Fibroblast of skin of right biceps (primary cell): ENCODE measurements at regions not wholly inside any gene's neighbourhood (a gene's known extent, or its start where the extent isn't known, plus 50 kb on each side); places are given as distances from the start of the nearest gene placed in this dataset.
"Not testable (repeated sequence)": the region's sequence is repeated elsewhere in the genome, so short reads cannot be mapped to it uniquely, and the experiment has no call there.

Experiments
- DNase-seq: peaks from one replicate; pipeline ENCODE4 v3.0.0-alpha.2; 2013

GRCh38 chr12:65656891-65657351 lies 167.4 kb upstream of the HMGA2 start:
- DNase-seq = peak; percentile 99

GRCh38 chr12:65657635-65658034 lies 166.6 kb upstream of the HMGA2 start:
- no peak for DNase-seq

GRCh38 chr12:65658360-65658759 lies 165.9 kb upstream of the HMGA2 start:
- no peak for DNase-seq

GRCh38 chr12:65659681-65660080 lies 164.6 kb upstream of the HMGA2 start:
- DNase-seq = no peak

- no peak for DNase-seq
These were observed 164.2 kb upstream of the HMGA2 start for GRCh38 chr12:65660096-65660495.

- no peak for DNase-seq
These were observed 163.4 kb upstream of the HMGA2 start for GRCh38 chr12:65660836-65661235.

GRCh38 chr12:65662590-65662989 lies 161.7 kb upstream of the HMGA2 start:
- DNase-seq = no peak

GRCh38 chr12:65663097-65663496 lies 161.2 kb upstream of the HMGA2 start:
- DNase-seq = no peak

GRCh38 chr12:65663648-65664047 lies 160.6 kb upstream of the HMGA2 start:
- DNase-seq = peak; percentile 67

GRCh38 chr12:65664715-65665250 lies 159.5 kb upstream of the HMGA2 start:
- no peak for DNase-seq

GRCh38 chr12:65665817-65666216 lies 158.5 kb upstream of the HMGA2 start:
- DNase-seq = no peak

GRCh38 chr12:65666876-65667275 lies 157.4 kb upstream of the HMGA2 start:
- peak; percentile 61 for DNase-seq

- no peak for DNase-seq
These were observed 156.4 kb upstream of the HMGA2 start for GRCh38 chr12:65667932-65668331.

- peak; percentile 81 for DNase-seq
These were observed 155.1 kb upstream of the HMGA2 start for GRCh38 chr12:65668981-65669695.

- DNase-seq = peak; percentile 85
These were observed 153.5 kb upstream of the HMGA2 start for GRCh38 chr12:65670775-65671174.

GRCh38 chr12:65672441-65672840 lies 151.8 kb upstream of the HMGA2 start:
- no peak for DNase-seq

GRCh38 chr12:65673156-65673690 lies 151.1 kb upstream of the HMGA2 start:
- DNase-seq = no peak

GRCh38 chr12:65673732-65674131 lies 150.6 kb upstream of the HMGA2 start:
- peak; percentile 38 for DNase-seq

- no peak for DNase-seq
These were observed 149.1 kb upstream of the HMGA2 start for GRCh38 chr12:65675141-65675621.

- not testable (repeated sequence) for DNase-seq
These were observed 146.1 kb upstream of the HMGA2 start for GRCh38 chr12:65678172-65678571.

- DNase-seq = no peak
These were observed 143.1 kb upstream of the HMGA2 start for GRCh38 chr12:65681226-65681625.

GRCh38 chr12:65682112-65682511 lies 142.2 kb upstream of the HMGA2 start:
- DNase-seq = no peak

GRCh38 chr12:65684906-65685305 lies 139.4 kb upstream of the HMGA2 start:
- DNase-seq = no peak

- peak; percentile 49 for DNase-seq
These were observed 138.8 kb upstream of the HMGA2 start for GRCh38 chr12:65685514-65685913.
